Activated CD8-positive, alpha-beta memory T cell treated with anti-CD3 and anti-CD28 coated beads for 36 hours (primary cell): ENCODE measurements at regions not wholly inside any gene's neighbourhood (a gene's known extent, or its start where the extent isn't known, plus 50 kb on each side); places are given as distances from the start of the nearest gene placed in this dataset.

Source experiments
- CTCF ChIA-PET: fragments of 350-600 bp; sonication (Branson Sonifier 250); formaldehyde crosslinking; loops from one replicate; lab custom pipeline; 2021; ENCODE audit warnings: antibody characterized with exemption; lab: Charles Lee
- POLR2A ChIA-PET: fragments of 350-600 bp; sonication (Branson Sonifier 250); formaldehyde crosslinking; loops from one replicate; lab custom pipeline; 2021; ENCODE audit warnings: antibody characterized with exemption; lab: Charles Lee

DNA sequence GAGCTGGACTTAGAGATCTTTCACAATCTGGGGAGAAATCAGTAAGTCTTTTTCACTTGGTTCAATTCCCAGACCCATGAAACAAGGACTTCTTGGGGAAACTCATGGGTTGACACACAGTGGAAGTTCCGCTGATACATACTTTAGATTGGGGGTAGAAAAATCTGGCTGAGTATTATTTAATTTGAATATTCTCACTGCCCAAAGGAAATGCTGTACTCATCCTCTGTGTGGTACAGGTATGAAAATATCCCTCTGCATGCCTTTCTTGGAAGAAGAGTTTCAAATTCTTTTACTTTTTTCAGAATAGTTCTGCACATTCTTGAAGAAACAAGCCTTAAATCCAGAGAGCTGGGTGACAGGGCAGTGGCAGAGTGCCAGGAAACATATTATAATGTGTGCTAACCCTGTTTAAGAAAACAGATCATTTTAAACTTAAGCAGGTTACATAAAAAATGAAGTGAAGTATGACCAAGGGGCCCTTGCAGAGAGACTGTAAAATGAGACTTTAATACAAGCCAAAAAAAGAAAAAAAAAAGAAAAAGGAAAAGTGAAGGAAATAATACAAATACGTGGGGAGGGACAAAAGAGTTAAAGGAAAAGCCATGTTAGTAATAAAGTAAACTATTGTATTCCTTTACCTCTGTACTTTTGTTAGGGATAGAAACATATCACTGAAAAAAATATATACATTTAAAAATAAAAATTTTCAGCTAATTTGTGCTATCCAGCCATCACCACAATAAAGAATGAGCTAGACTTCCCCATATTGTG, 173.4 kb upstream of the NR3C1 start:
- ChIA-PET POLR2A (interaction anchor here (0.6 kb wide), 1 partner anchor 143 kb away, joined by 3 read pairs; no protein-coding TSS in a partner anchor), CTCF (interaction anchor here (0.7 kb wide), 1 partner anchor 791 kb away, joined by 3 read pairs; no protein-coding TSS in a partner anchor)

GRCh38 chr5:143575286-143575685, 171.8 kb upstream of the NR3C1 start:
- CTCF ChIA-PET = interaction anchor here (1.6 kb wide), 1 partner anchor 12 kb away, joined by 4 read pairs; no protein-coding TSS in a partner anchor
- POLR2A ChIA-PET = interaction anchor here (0.6 kb wide), 1 partner anchor 30 kb away, joined by 4 read pairs; no protein-coding TSS in a partner anchor

DNA sequence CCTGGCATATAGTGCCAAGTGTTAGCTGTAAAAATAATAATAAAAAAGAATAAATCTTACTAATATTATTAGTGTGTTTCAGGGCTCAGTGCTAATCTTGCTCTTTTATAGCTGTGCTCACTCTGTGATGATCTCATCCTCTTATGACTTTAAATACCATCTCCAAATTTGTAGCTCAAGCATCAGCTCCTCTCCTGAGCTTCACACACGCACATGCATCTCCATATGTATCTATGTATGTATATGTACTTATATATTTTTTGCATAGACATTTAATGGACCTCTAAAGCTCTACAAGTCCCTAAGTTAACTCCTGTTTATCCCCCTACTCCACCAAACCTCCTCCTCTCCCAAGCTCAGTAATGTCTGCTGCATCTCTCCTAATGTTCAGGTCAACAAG, 170.8 kb upstream of the NR3C1 start:
- POLR2A ChIA-PET = no interaction called here
- CTCF ChIA-PET = interaction anchor here (1.3 to 1.6 kb wide), 2 partner anchors 8 to 13 kb away, joined by 3 to 4 read pairs; no protein-coding TSS in a partner anchor

GRCh38 chr5:143573568-143574170, 170.2 kb upstream of the NR3C1 start:
- CTCF ChIA-PET = interaction anchor here (1.3 to 1.6 kb wide), 2 partner anchors 9 to 14 kb away, joined by 3 to 4 read pairs; no protein-coding TSS in a partner anchor
- POLR2A ChIA-PET = no interaction called here

DNA sequence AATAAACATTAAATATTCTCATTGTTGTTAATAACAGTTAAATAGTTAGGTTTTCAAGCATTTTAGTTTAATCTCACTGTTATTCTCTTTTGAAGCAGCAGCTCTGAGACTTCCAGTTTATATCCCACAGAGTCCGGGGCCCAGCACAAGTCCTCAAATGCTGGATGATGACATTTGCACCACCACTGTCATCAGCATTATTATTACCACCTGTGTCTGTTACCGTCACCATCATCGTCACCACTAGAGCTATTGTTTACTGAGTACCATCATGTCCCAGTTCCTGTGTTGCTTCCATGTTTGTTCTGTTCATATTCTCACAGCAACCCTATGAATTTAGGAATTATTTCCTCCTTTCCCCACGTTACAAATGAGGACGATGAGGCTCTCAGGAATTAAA, 169.2 kb upstream of the NR3C1 start:
- CTCF ChIA-PET = interaction anchor here (1.3 kb wide), 1 partner anchor 9 kb away, joined by 3 read pairs; no protein-coding TSS in a partner anchor

DNA sequence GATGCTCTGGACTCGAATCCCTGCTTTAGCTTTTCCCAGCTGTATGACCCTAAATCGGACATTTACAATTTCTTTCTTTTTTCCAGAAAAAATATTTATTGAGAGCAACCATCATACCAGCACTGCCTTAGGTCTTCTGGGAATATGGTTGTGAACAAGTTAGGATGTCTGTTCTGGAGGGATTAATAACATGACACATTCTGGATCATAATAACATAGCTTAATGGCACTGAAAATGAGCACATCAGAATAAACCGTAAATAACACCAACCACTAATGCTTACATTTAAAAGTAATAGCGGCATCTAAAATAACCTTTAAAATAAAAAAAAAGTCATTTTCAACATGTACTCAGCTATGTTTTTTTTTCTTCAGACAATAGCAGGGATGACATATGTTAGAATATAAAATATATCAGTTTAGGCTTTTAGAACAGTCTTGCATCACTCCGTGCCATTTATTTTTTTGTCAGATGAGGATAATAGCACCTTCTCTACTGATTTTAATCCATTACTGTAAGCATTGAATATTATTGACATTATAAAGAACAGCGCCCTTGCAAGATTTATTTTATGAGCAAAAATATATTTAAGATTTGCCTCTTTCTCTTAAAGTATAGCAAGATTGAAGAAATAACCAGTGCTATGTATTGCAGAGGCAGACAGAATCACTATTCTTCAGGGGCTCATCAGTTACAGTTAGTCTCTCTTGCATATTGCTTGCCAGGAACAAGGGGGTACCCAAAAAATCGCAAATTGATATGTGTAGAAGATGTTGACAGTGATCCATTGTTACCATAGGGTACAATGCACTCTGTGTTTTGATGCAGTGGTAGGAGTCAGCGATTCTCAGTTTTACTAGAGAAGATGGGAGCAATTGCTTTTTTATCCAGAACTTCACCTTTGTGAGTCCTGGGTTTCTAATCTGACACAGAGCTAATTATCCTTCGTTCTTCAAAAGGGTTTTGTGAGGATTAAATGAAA, 168.4 kb upstream of the NR3C1 start:
- POLR2A ChIA-PET = no interaction called here
- CTCF ChIA-PET = interaction anchor here (1.1 to 1.3 kb wide), 2 partner anchors 9 to 33 kb away, joined by 3 read pairs; no protein-coding TSS in a partner anchor

More for the DNA sequence above, 169.2 kb upstream of the NR3C1 start:
- POLR2A ChIA-PET = no interaction called here

GRCh38 chr5:143570989-143571388, 167.5 kb upstream of the NR3C1 start:
- CTCF ChIA-PET = interaction anchor here (1.1 kb wide), 1 partner anchor 34 kb away, joined by 3 read pairs; no protein-coding TSS in a partner anchor
- POLR2A ChIA-PET = no interaction called here

GRCh38 chr5:143569722-143570567, 166.5 kb upstream of the NR3C1 start:
- ChIA-PET POLR2A (no interaction called here), CTCF (no interaction called here)

- ChIA-PET CTCF (no interaction called here), POLR2A (no interaction called here)
Observed at GRCh38 chr5:143569213-143569701, 165.8 kb upstream of the NR3C1 start.

GRCh38 chr5:143567583-143568504, 164.4 kb upstream of the NR3C1 start:
- ChIA-PET POLR2A (no interaction called here), CTCF (no interaction called here)

DNA sequence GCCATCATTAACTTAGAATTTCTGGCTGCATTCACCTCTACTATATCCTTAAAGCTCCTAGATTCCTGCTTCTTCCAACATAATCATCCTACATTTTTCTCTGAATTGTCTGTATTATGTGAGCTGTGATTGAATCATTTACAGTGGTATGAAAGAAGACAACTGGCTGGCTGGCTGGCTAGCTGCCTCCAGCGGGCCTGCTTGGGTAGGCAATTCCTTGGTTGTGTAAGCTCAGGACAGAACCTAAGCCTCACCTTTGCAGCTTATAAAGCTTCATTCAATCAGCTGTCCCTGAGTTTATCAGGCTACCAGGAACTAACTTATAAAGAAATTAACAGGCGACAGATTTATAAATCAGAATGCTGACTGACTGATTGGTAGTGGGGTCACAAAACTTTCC, 162.7 kb upstream of the NR3C1 start:
- ChIA-PET POLR2A (no interaction called here), CTCF (interaction anchor here (0.8 kb wide), 1 partner anchor 16 kb away, joined by 3 read pairs; no protein-coding TSS in a partner anchor)

GRCh38 chr5:143564417-143564816, 160.9 kb upstream of the NR3C1 start:
- ChIA-PET POLR2A (no interaction called here), CTCF (no interaction called here)

DNA sequence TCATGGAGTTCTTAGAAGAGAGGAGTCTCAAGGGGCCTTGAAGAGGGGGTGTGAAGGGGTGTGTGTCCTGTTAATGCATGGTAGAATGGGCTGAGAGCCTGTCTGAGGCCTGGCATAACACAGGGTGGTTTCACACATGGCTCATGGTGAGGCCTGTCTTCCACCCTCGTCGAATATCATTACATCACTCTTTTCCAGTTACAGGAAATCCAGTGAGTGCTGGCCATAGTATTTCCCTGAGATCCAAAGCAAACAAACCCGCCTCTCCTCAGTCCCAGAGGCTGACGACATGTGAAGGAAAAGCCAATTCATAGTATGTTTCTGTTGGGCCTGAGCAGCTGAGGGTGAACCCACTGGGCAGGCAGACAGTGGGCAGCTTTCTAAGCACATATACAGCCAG, 159.4 kb upstream of the NR3C1 start:
- ChIA-PET CTCF (interaction anchor here (0.8 to 1.4 kb wide), 2 partner anchors 9 to 26 kb away, joined by 3 read pairs; no protein-coding TSS in a partner anchor), POLR2A (no interaction called here)

GRCh38 chr5:143561219-143561618, 157.7 kb upstream of the NR3C1 start:
- CTCF ChIA-PET = interaction anchor here (1.4 kb wide), 1 partner anchor 28 kb away, joined by 3 read pairs; no protein-coding TSS in a partner anchor
- POLR2A ChIA-PET = no interaction called here

DNA sequence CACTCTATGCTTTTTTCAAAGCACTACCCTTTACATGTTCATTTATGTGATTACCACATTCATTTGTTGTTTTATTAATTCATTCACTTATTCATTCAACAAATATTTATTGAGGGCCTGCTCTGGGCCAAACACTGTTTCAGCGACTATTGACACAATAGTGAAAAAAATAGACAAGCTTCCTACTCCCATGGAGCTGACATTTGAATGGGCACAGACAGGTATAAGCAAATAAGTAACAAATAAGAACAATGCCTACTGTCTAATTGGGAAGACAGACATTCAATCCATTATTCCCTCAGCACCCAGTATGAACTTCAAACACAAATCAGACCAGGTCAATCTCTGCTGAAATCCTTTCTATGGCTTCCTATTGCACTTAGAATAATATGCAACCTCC, 156.9 kb upstream of the NR3C1 start:
- ChIA-PET CTCF (no interaction called here), POLR2A (no interaction called here)

- ChIA-PET POLR2A (interaction anchor here (0.5 kb wide), 1 partner anchor 185 kb away, joined by 3 read pairs; no protein-coding TSS in a partner anchor), CTCF (no interaction called here)
Observed at GRCh38 chr5:143559586-143560109, 156.2 kb upstream of the NR3C1 start.
